ENCODE measurements at regions not wholly inside any gene's neighbourhood (a gene's known extent, or its start where the extent isn't known, plus 50 kb on each side); places are given as distances from the start of the nearest gene placed in this dataset.

- TF ChIP-seq, protein P1, sequence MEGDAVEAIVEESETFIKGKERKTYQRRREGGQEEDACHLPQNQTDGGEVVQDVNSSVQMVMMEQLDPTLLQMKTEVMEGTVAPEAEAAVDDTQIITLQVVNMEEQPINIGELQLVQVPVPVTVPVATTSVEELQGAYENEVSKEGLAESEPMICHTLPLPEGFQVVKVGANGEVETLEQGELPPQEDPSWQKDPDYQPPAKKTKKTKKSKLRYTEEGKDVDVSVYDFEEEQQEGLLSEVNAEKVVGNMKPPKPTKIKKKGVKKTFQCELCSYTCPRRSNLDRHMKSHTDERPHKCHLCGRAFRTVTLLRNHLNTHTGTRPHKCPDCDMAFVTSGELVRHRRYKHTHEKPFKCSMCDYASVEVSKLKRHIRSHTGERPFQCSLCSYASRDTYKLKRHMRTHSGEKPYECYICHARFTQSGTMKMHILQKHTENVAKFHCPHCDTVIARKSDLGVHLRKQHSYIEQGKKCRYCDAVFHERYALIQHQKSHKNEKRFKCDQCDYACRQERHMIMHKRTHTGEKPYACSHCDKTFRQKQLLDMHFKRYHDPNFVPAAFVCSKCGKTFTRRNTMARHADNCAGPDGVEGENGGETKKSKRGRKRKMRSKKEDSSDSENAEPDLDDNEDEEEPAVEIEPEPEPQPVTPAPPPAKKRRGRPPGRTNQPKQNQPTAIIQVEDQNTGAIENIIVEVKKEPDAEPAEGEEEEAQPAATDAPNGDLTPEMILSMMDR (conservative IDR thresholded peaks at IDR 0.05; ENCODE audit: low read depth, low read length), result no peak
- no peak for TF ChIP-seq NFE2L2 (IDR thresholded peaks at IDR 0.05; ENCODE audit: low read depth, low read length)
Measured at GRCh38 chr7:30212701-30213111, 71.7 kb upstream of the ZNRF2 start.

Measured in IMR-90 (cell line).